ENCODE measurements at regions not wholly inside any gene's neighbourhood (a gene's known extent, or its start where the extent isn't known, plus 50 kb on each side); places are given as distances from the start of the nearest gene placed in this dataset.

DNA sequence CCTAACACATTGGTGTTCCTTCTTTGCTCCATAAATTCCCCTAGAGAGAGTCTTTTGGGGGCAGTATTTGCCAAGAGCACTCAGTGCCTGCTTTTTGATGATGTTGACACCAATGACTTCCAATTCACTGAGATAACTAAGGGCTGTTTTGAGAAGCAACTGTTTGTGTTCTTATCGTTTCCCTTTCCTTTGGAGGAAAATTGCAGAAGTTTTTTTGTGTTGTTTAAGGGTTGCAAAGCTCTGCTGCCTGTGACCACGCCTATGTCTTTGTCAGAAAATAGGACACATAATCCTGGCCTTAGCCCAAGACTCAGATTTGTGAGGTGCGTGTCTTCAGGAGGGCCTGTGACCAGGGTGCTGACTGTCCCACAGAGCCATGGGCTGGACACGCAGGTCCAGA, 99.6 kb downstream of the FAM43A start:
- no peak overlapping the region for H3K27ac ChIP-seq
- no peaks in the 10 kb centered on the region for H3K4me1 ChIP-seq
- no peak overlapping the region for H3K4me3 ChIP-seq
- H3K9me3 ChIP-seq: no peaks in the 10 kb centered on the region
- 53 to 60% methylated on average over 4 of the region's 4 CpGs for WGBS, 2 donors
- no peaks in the 10 kb centered on the region for H3K36me3 ChIP-seq (ENCODE audit: low read depth, missing control alignments)
- H3K27me3 ChIP-seq: no peaks in the 10 kb centered on the region
- intact Hi-C loops (cut with DNase I; ENCODE audit: low total_unique reads): no loop called here
- DNase-seq: no peak
- no peak for TF ChIP-seq POLR2A (IDR thresholded peaks at IDR 0.05)
- TF ChIP-seq, protein P1, sequence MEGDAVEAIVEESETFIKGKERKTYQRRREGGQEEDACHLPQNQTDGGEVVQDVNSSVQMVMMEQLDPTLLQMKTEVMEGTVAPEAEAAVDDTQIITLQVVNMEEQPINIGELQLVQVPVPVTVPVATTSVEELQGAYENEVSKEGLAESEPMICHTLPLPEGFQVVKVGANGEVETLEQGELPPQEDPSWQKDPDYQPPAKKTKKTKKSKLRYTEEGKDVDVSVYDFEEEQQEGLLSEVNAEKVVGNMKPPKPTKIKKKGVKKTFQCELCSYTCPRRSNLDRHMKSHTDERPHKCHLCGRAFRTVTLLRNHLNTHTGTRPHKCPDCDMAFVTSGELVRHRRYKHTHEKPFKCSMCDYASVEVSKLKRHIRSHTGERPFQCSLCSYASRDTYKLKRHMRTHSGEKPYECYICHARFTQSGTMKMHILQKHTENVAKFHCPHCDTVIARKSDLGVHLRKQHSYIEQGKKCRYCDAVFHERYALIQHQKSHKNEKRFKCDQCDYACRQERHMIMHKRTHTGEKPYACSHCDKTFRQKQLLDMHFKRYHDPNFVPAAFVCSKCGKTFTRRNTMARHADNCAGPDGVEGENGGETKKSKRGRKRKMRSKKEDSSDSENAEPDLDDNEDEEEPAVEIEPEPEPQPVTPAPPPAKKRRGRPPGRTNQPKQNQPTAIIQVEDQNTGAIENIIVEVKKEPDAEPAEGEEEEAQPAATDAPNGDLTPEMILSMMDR (IDR thresholded peaks at IDR 0.05): no peak

DNA sequence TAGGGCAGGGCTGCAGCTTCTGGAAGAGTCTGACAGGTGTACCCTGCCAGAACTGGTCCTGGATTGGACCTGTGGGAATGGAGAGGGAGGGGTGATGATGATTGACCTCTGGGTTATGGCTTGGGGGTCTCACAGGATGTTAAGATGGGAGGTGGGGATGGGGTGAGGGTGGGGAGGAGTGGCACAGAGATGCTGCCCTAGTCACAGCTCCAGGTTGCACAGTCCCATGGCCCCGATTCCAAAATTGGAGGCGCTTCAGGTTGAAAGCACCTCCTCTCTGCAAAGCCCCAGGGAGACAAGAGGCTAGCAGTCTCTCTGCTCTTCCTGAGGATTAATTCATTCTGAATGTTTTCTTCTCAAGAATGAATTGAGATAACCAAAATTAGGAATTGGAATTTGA, 101.4 kb downstream of the FAM43A start:
- intact Hi-C loops (cut with DNase I; ENCODE audit: low total_unique reads): no loop called here

DNA sequence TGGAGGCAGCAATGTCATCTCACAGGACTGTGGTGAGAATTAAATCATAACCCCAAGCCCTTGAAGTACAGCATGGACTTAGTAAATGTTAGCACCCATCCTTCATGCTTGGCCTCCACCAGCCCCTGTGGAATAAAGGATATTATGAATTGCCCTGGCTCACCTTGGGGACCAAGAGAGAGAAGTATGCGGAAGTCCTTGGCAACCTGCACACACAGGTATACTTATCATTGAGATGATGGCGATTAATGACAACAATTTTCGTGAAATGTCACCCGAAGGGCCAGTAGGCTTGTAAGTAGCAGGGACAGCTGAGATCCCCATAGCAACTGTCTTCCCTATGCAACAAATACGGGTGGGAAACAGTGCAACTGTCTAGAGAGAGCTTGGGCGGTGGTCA, 102.0 kb downstream of the FAM43A start:
- Histone ChIP-seq H3K36me3 (ENCODE audit: low read depth, missing control alignments) (no peaks in the 10 kb centered on the region), H3K27ac (no peak overlapping the region), H3K27me3 (no peaks in the 10 kb centered on the region), H3K9me3 (no peaks in the 10 kb centered on the region), H3K4me1 (no peaks in the 10 kb centered on the region), H3K4me3 (no peak overlapping the region)
- 98 to 99% methylated on average over 6 of the region's 6 CpGs for WGBS, 2 donors
- DNase-seq: no peak
- intact Hi-C loops (cut with DNase I; ENCODE audit: low total_unique reads): no loop called here
- no peak for TF ChIP-seq POLR2A (IDR thresholded peaks at IDR 0.05)
- TF ChIP-seq, protein P1 (IDR thresholded peaks at IDR 0.05): no peak

More for the DNA sequence above, 101.4 kb downstream of the FAM43A start:
- Histone ChIP-seq H3K36me3 (ENCODE audit: low read depth, missing control alignments) (no peaks in the 10 kb centered on the region), H3K27ac (no peak overlapping the region), H3K27me3 (no peaks in the 10 kb centered on the region), H3K4me1 (no peaks in the 10 kb centered on the region), H3K9me3 (no peaks in the 10 kb centered on the region), H3K4me3 (no peak overlapping the region)
- DNase-seq: no peak
- 87 to 96% methylated on average over 2 of the region's 2 CpGs for WGBS, 2 donors
- TF ChIP-seq, protein P1 (IDR thresholded peaks at IDR 0.05): no peak
- no peak for TF ChIP-seq POLR2A (IDR thresholded peaks at IDR 0.05)

DNA sequence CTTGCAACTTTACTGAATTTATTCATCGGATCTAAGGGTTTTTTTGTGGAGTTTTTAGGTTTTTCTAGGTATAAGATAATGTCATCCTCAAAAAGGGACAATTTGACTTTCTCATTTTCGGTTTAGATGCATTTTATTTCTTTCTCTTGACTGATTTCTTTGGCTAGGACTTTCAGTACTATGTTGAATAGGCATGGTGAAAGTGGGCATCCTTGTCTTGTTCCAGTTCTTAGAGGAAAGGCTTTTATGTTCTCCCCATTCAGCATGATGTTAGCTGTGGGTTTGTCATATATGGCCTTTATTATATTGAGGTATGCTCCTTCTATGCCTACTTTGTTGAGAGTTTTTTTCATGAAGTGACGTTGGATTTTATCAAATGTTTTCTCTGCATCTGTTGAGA, 106.7 kb downstream of the FAM43A start:
- intact Hi-C loops (cut with DNase I; ENCODE audit: low total_unique reads): no loop called here
- Histone ChIP-seq H3K9me3 (no peaks in the 10 kb centered on the region), H3K27me3 (no peaks in the 10 kb centered on the region), H3K27ac (no peak overlapping the region), H3K4me3 (no peak overlapping the region), H3K4me1 (no peaks in the 10 kb centered on the region), H3K36me3 (ENCODE audit: low read depth, missing control alignments) (no peaks in the 10 kb centered on the region)
- no peak for DNase-seq
- TF ChIP-seq, protein P1 (IDR thresholded peaks at IDR 0.05): no peak
- no peak for TF ChIP-seq POLR2A (IDR thresholded peaks at IDR 0.05)
- WGBS, 2 donors: 91 to 94% methylated on average over 3 of the region's 3 CpGs

DNA sequence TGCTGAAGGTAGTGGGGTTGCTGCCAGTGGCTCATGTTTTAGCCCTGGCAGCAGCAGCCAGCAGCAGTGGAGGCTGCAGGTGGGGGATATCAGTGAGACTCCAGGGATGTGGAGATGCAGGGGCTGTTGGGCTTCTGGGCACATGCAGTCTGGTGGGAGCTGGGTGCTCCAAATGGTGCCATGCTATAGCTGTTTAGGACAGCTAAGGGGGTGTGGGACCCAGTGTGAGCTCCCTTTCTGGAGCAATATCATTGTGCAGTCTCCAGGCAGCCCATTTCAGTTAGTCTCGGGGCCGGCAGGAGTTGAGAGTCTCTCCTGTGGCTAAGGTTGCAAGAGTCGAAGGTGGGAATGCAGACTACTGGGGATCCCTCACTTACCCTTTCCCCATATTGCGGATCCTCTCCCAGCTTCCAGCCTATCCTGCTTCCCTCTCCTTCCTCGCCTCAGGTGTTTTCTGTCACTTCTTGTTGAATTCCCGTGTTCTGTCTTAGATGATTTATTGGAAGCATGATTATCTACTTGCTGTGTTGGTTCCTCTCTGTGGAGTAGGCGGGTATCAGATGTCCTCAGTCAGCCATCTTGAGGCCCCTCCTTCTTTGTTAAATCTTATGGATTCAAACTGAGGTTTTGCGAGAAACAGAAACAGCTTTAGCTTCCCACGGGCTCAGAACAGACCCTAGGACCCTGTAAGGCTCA, 112.0 kb downstream of the FAM43A start:
- 90 to 93% methylated on average over 9 of the region's 9 CpGs for WGBS, 2 donors
- no peak for TF ChIP-seq POLR2A (IDR thresholded peaks at IDR 0.05)
- TF ChIP-seq, protein P1 (IDR thresholded peaks at IDR 0.05): no peak
- Histone ChIP-seq H3K9me3 (no peaks in the 10 kb centered on the region), H3K27ac (no peak overlapping the region), H3K4me3 (no peak overlapping the region), H3K36me3 (ENCODE audit: low read depth, missing control alignments) (no peaks in the 10 kb centered on the region), H3K4me1 (no peaks in the 10 kb centered on the region), H3K27me3 (no peaks in the 10 kb centered on the region)
- DNase-seq: no peak
- intact Hi-C loops (cut with DNase I; ENCODE audit: low total_unique reads): no loop called here

Data from testis (tissue), 2 donors.